ENCODE measurements at regions not wholly inside any gene's neighbourhood (a gene's known extent, or its start where the extent isn't known, plus 50 kb on each side); places are given as distances from the start of the nearest gene placed in this dataset.

GRCh38 chr2:156042895-156043294 is 289.6 kb downstream of the NR4A2 start:
- TF ChIP-seq CTCF (IDR thresholded peaks at IDR 0.05) (no peak), EZH2 (IDR thresholded peaks at IDR 0.05; ENCODE audit: borderline replicate concordance, insufficient read depth, low read depth, low read length, poor library complexity, severe bottlenecking) (no peak)

Measured in B cell (primary cell).